HCT116 (cell line): ENCODE measurements at regions not wholly inside any gene's neighbourhood (a gene's known extent, or its start where the extent isn't known, plus 50 kb on each side); places are given as distances from the start of the nearest gene placed in this dataset.

Experiments
- ATAC-seq: fragments of 200-7000 bp; cut with Tn5 transposase; 2 replicates; pipeline ENCODE4 v1.9.1; 2020; ENCODE audit warnings: mild to moderate bottlenecking, moderate library complexity
- BruUV-seq: library from RNA; stranded (reverse); fragments of 400-500 nt; replicated peaks from 2 replicates; lab custom pipeline; 2021; lab: Mats Ljungman, UMichigan
- CTCF ChIA-PET: fragments of 300-600 bp; sonication (Branson Sonifier 250); formaldehyde crosslinking; loops from one replicate; lab custom pipeline; 2021; ENCODE audit warnings: antibody characterized with exemption; lab: Charles Lee
- POLR2A ChIA-PET: fragments of 300-600, 350-600 bp; sonication (Branson Sonifier 250); formaldehyde crosslinking; loops from one replicate; lab custom pipeline; 2021; ENCODE audit warnings: antibody characterized with exemption; lab: Charles Lee
- RAD21 ChIA-PET, 2 experiments: fragments of 300-600 bp; sonication (Branson Sonifier 250); formaldehyde crosslinking; loops; one replicate each; lab custom pipeline; 2023; ENCODE audit warnings: low total read pairs in 2 of 2; ENCODE audit not compliant: uncharacterized antibody in 2 of 2, unreplicated experiment in 2 of 2, low non-redundant PET in 1 of 2; lab: Charles Lee
- DNase-seq: peaks from one replicate; pipeline ENCODE4 v3.0.0-alpha.2; 2010; ENCODE audit warnings: low read depth, low spot score
- H2AFZ ChIP-seq: fragments of 200-600 bp; shearing (Covaris generic), sonication (generic); 2 replicates; pipeline ENCODE4 v1.6.1; 2017; ENCODE audit warnings: low read depth, mixed run types, mixed read lengths, antibody characterized with exemption, low read length; ENCODE audit not compliant: poor library complexity, severe bottlenecking
- H3K27ac ChIP-seq: 2 replicates; pipeline ENCODE4 v1.5.1; 2012; ENCODE audit warnings: low read depth, low read length
- H3K27me3 ChIP-seq: fragments of 200-600 bp; sonication (generic); 2 replicates; pipeline ENCODE4 v1.6.1; 2016; ENCODE audit warnings: mixed run types, low read length, mixed read lengths; ENCODE audit not compliant: insufficient read depth
- H3K36me3 ChIP-seq, 2 experiments: fragments of 200-500 bp in 1 of 2; fragments of 200-600 bp in 1 of 2; sonication (Bioruptor generic) in 1 of 2; sonication (generic) in 1 of 2; 2 replicates each; pipeline versions ENCODE4 v1.5.1 to v1.6.1; 2014 to 2016; ENCODE audit warnings: low read length in 2 of 2, inconsistent platforms in 1 of 2, mixed read lengths in 1 of 2, mixed run types in 1 of 2; ENCODE audit not compliant: insufficient read depth in 2 of 2, control insufficient read depth in 1 of 2
- H3K4me1 ChIP-seq, 2 experiments: fragments of 200-600 bp in 1 of 2; sonication (generic) in 1 of 2; 2 replicates each; pipeline versions ENCODE4 v1.5.1 to v1.6.1; 2012 to 2017; ENCODE audit warnings: low read length in 2 of 2, inconsistent platforms in 1 of 2, mild to moderate bottlenecking in 1 of 2, mixed read lengths in 1 of 2, mixed run types in 1 of 2, moderate library complexity in 1 of 2; ENCODE audit not compliant: insufficient read depth in 2 of 2, control insufficient read depth in 1 of 2
- H3K4me2 ChIP-seq: fragments of 200-600 bp; sonication (generic); 2 replicates; pipeline ENCODE4 v1.6.1; 2017; ENCODE audit warnings: mixed run types, low read length, mixed read lengths
- H3K4me3 ChIP-seq, 2 experiments: fragments of 200-600 bp in 1 of 2; sonication (generic) in 1 of 2; replicated peaks in 1 of 2; 2 replicates each; pipeline ENCODE4 v1.5.1; 2011 to 2016; ENCODE audit warnings: low read length in 2 of 2, control low read depth in 1 of 2, low read depth in 1 of 2, mild to moderate bottlenecking in 1 of 2, mixed read lengths in 1 of 2, mixed run types in 1 of 2
- H3K79me2 ChIP-seq: fragments of 200-600 bp; sonication (generic); 2 replicates; pipeline ENCODE4 v1.6.1; 2017; ENCODE audit warnings: mild to moderate bottlenecking, mixed run types, low read length, moderate library complexity, mixed read lengths; ENCODE audit not compliant: insufficient read depth
- H3K9ac ChIP-seq: fragments of 200-600 bp; sonication (generic); 2 replicates; pipeline ENCODE4 v1.6.1; 2016; ENCODE audit warnings: low read length, mixed read lengths
- H3K9me2 ChIP-seq: fragments of 200-600 bp; sonication (generic), shearing (Covaris generic); 2 replicates; pipeline ENCODE4 v1.6.1; 2017; ENCODE audit warnings: mixed run types, mild to moderate bottlenecking, moderate library complexity; ENCODE audit not compliant: insufficient read depth
- H3K9me3 ChIP-seq, 2 experiments: fragments of 200-500 bp in 1 of 2; fragments of 200-600 bp in 1 of 2; sonication (Bioruptor generic) in 1 of 2; sonication (generic) in 1 of 2; 2 replicates each; pipeline ENCODE4 v1.6.1; 2014 to 2017; ENCODE audit warnings: low read length in 2 of 2, mixed read lengths in 2 of 2, inconsistent platforms in 1 of 2, low read depth in 1 of 2, mild to moderate bottlenecking in 1 of 2, mixed run types in 1 of 2, moderate library complexity in 1 of 2; ENCODE audit not compliant: control insufficient read depth in 1 of 2, insufficient read depth in 1 of 2
- H4K20me1 ChIP-seq: fragments of 200-600 bp; sonication (generic), shearing (Covaris generic); 2 replicates; pipeline ENCODE4 v1.6.1; 2017; ENCODE audit warnings: mixed run types, mild to moderate bottlenecking, moderate library complexity; ENCODE audit not compliant: insufficient read depth
- CBX3 ChIP-seq: IDR thresholded peaks from 2 replicates; pipeline ENCODE4 v1.6.1; 2012; ENCODE audit warnings: low read depth
- CTCF ChIP-seq, 3 experiments: fragments of 200-600 bp in 1 of 3; sonication (generic) in 1 of 3; IDR thresholded peaks in 2 of 3; conservative IDR thresholded peaks in 1 of 3; 2 replicates each; pipeline ENCODE4 v1.5.1; 2012 to 2017; ENCODE audit warnings: low read depth in 2 of 3, low read length in 2 of 3, antibody characterized with exemption in 1 of 3, borderline replicate concordance in 1 of 3, control low read depth in 1 of 3, mild to moderate bottlenecking in 1 of 3, mixed read lengths in 1 of 3, mixed run types in 1 of 3, moderate library complexity in 1 of 3; ENCODE audit not compliant: insufficient read depth in 1 of 3
- EGR1 ChIP-seq: IDR thresholded peaks from 2 replicates; pipeline ENCODE4 v1.6.1; 2012; ENCODE audit warnings: low read depth
- EZH2 ChIP-seq: fragments of 200-600 bp; sonication (generic); IDR thresholded peaks from 2 replicates; pipeline ENCODE4 v1.6.1; 2017; ENCODE audit warnings: antibody characterized with exemption, mixed run types
- EZH2phosphoT487 ChIP-seq: fragments of 200-600 bp; IDR thresholded peaks from 2 replicates; pipeline ENCODE4 v1.6.1; 2018; ENCODE audit warnings: antibody characterized with exemption, borderline replicate concordance
- FOSL1 ChIP-seq: IDR thresholded peaks from 2 replicates; pipeline ENCODE4 v1.6.1; 2012; ENCODE audit warnings: low read depth
- POLR2A ChIP-seq: IDR thresholded peaks from 2 replicates; pipeline ENCODE4 v1.7.0; 2011; ENCODE audit warnings: borderline replicate concordance; ENCODE audit not compliant: insufficient read depth, insufficient read length; ENCODE audit errors: extremely low read depth
- POLR2AphosphoS5 ChIP-seq: IDR thresholded peaks from 2 replicates; pipeline ENCODE4 v1.6.1; 2011; ENCODE audit warnings: mild to moderate bottlenecking, low read depth, low read length, moderate library complexity
- RAD21 ChIP-seq: IDR thresholded peaks from 2 replicates; pipeline ENCODE4 v1.6.1; 2012; ENCODE audit warnings: low read depth, mild to moderate bottlenecking
- SIN3A ChIP-seq: IDR thresholded peaks from 2 replicates; pipeline ENCODE4 v1.6.1; 2012; ENCODE audit warnings: low read depth
- SP1 ChIP-seq: IDR thresholded peaks from 2 replicates; pipeline ENCODE4 v1.6.1; 2012; ENCODE audit warnings: low read depth
- SRF ChIP-seq: IDR thresholded peaks from 2 replicates; pipeline ENCODE4 v1.6.1; 2012; ENCODE audit warnings: low read depth
- TCF7L2 ChIP-seq: IDR thresholded peaks from 2 replicates; pipeline ENCODE4 v1.7.0; 2011; ENCODE audit warnings: borderline replicate concordance, inconsistent platforms; ENCODE audit not compliant: insufficient read depth, insufficient read length; ENCODE audit errors: extremely low read depth
- YY1 ChIP-seq: IDR thresholded peaks from 2 replicates; pipeline ENCODE4 v1.6.1; 2011; ENCODE audit warnings: low read length, low read depth, moderate library complexity, mild to moderate bottlenecking; ENCODE audit not compliant: insufficient replicate concordance; ENCODE audit errors: extremely low read depth
- ZFX ChIP-seq: fragments of 450-650 bp; IDR thresholded peaks from 2 replicates; pipeline ENCODE4 v1.6.1; 2017
- ZNF274 ChIP-seq: fragments of 200-500 bp; sonication (Bioruptor generic); IDR thresholded peaks from 2 replicates; pipeline ENCODE4 v1.6.1; 2014; ENCODE audit warnings: mild to moderate bottlenecking, low read depth, low read length, inconsistent platforms
- intact Hi-C: fragments of 100-400 bp; cut with micrococcal nuclease; formaldehyde crosslinking; loops from 2 replicates; pipeline ENCODE4 v1.10.0; 2022
- TF ChIP-seq, protein P1 (sequence below): IDR thresholded peaks from 2 replicates; pipeline ENCODE4 v1.6.1; 2012; ENCODE audit warnings: low read depth
- TF ChIP-seq, protein P2 (sequence below): IDR thresholded peaks from 2 replicates; pipeline ENCODE4 v1.6.1; 2012
- TF ChIP-seq, protein P3 (sequence below): IDR thresholded peaks from 2 replicates; pipeline ENCODE4 v1.6.1; 2011; ENCODE audit warnings: mild to moderate bottlenecking, low read length, moderate library complexity; ENCODE audit not compliant: insufficient replicate concordance; ENCODE audit errors: extremely low read depth
- TF ChIP-seq, protein P4 (sequence below): IDR thresholded peaks from 2 replicates; pipeline ENCODE4 v1.6.1; 2012

GRCh38 chr1:98420376-98421084 lies 241.0 kb upstream of the SNX7 start:
- no peaks in the 10 kb centered on the region for H3K79me2 ChIP-seq
- intact Hi-C loops = no loop called here
- no TSS peak for BruUV-seq
- CTCF ChIA-PET = no interaction called here
- no peak overlapping the region for H3K4me2 ChIP-seq
- H3K36me3 ChIP-seq = no peaks in the 10 kb centered on the region
- H3K27me3 ChIP-seq = no peaks in the 10 kb centered on the region
- H4K20me1 ChIP-seq = no peaks in the 10 kb centered on the region
- no peak overlapping the region for H3K27ac ChIP-seq
- no peak overlapping the region for H2AFZ ChIP-seq
- no peaks in the 10 kb centered on the region for H3K9me3 ChIP-seq
- H3K4me1 ChIP-seq = no peaks in the 10 kb centered on the region
- RAD21 ChIA-PET = no interaction called here
- ATAC-seq = no peak
- no peaks in the 10 kb centered on the region for H3K9me2 ChIP-seq
- H3K4me3 ChIP-seq = no peak overlapping the region
- POLR2A ChIA-PET = no interaction called here
- no peak for DNase-seq
- H3K9ac ChIP-seq = no peak overlapping the region
- TF ChIP-seq EZH2phosphoT487 (no peak), YY1 (no peak), EGR1 (no peak), ZNF274 (no peak), POLR2AphosphoS5 (no peak), SP1 (no peak), POLR2A (no peak), ZFX (no peak), SRF (no peak), CBX3 (no peak), FOSL1 (no peak), EZH2 (no peak), RAD21 (no peak), CTCF (IDR thresholded peaks at IDR 0.05 in 2 of 3, conservative IDR thresholded peaks at IDR 0.05 in 1 of 3; ENCODE audit: borderline replicate concordance in 1 of 3, insufficient read depth in 1 of 3, low read depth in 2 of 3, low read length in 2 of 3) (no peak), SIN3A (no peak), TCF7L2 (no peak)
- TF ChIP-seq, protein P1, sequence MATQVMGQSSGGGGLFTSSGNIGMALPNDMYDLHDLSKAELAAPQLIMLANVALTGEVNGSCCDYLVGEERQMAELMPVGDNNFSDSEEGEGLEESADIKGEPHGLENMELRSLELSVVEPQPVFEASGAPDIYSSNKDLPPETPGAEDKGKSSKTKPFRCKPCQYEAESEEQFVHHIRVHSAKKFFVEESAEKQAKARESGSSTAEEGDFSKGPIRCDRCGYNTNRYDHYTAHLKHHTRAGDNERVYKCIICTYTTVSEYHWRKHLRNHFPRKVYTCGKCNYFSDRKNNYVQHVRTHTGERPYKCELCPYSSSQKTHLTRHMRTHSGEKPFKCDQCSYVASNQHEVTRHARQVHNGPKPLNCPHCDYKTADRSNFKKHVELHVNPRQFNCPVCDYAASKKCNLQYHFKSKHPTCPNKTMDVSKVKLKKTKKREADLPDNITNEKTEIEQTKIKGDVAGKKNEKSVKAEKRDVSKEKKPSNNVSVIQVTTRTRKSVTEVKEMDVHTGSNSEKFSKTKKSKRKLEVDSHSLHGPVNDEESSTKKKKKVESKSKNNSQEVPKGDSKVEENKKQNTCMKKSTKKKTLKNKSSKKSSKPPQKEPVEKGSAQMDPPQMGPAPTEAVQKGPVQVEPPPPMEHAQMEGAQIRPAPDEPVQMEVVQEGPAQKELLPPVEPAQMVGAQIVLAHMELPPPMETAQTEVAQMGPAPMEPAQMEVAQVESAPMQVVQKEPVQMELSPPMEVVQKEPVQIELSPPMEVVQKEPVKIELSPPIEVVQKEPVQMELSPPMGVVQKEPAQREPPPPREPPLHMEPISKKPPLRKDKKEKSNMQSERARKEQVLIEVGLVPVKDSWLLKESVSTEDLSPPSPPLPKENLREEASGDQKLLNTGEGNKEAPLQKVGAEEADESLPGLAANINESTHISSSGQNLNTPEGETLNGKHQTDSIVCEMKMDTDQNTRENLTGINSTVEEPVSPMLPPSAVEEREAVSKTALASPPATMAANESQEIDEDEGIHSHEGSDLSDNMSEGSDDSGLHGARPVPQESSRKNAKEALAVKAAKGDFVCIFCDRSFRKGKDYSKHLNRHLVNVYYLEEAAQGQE = no peak
- TF ChIP-seq, protein P2, sequence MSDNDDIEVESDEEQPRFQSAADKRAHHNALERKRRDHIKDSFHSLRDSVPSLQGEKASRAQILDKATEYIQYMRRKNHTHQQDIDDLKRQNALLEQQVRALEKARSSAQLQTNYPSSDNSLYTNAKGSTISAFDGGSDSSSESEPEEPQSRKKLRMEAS = no peak
- TF ChIP-seq, protein P3, sequence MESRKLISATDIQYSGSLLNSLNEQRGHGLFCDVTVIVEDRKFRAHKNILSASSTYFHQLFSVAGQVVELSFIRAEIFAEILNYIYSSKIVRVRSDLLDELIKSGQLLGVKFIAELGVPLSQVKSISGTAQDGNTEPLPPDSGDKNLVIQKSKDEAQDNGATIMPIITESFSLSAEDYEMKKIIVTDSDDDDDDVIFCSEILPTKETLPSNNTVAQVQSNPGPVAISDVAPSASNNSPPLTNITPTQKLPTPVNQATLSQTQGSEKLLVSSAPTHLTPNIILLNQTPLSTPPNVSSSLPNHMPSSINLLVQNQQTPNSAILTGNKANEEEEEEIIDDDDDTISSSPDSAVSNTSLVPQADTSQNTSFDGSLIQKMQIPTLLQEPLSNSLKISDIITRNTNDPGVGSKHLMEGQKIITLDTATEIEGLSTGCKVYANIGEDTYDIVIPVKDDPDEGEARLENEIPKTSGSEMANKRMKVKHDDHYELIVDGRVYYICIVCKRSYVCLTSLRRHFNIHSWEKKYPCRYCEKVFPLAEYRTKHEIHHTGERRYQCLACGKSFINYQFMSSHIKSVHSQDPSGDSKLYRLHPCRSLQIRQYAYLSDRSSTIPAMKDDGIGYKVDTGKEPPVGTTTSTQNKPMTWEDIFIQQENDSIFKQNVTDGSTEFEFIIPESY = no peak
- TF ChIP-seq, protein P4, sequence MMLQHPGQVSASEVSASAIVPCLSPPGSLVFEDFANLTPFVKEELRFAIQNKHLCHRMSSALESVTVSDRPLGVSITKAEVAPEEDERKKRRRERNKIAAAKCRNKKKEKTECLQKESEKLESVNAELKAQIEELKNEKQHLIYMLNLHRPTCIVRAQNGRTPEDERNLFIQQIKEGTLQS = no peak
